GM12875 (cell line): ENCODE measurements at regions not wholly inside any gene's neighbourhood (a gene's known extent, or its start where the extent isn't known, plus 50 kb on each side); places are given as distances from the start of the nearest gene placed in this dataset.

Experiments
- H3K4me3 ChIP-seq: one replicate; pipeline ENCODE4 v1.5.1; 2011; ENCODE audit warnings: low read depth, low read length, control low read depth
- CTCF ChIP-seq: IDR thresholded peaks from 2 replicates; pipeline ENCODE4 v1.5.1; 2011; ENCODE audit warnings: low read depth, mild to moderate bottlenecking, control low read depth, inconsistent platforms, low read length, moderate library complexity, borderline replicate concordance; ENCODE audit not compliant: insufficient read depth

- no peak for TF ChIP-seq CTCF
- H3K4me3 ChIP-seq, result no peak overlapping the region
Observed at GRCh38 chr9:118521261-118521660, 817.1 kb downstream of the TLR4 start.

GRCh38 chr9:118522093-118523028 lies 818.2 kb downstream of the TLR4 start:
- H3K4me3 ChIP-seq, result no peak overlapping the region
- peak; percentile 77 for TF ChIP-seq CTCF

- TF ChIP-seq CTCF, result no peak
- H3K4me3 ChIP-seq, result no peak overlapping the region
Observed at GRCh38 chr9:118527261-118527660, 823.1 kb downstream of the TLR4 start.

GRCh38 chr9:118529210-118529609 lies 825.0 kb downstream of the TLR4 start:
- no peak overlapping the region for H3K4me3 ChIP-seq
- no peak for TF ChIP-seq CTCF

GRCh38 chr9:118529624-118530214 lies 825.5 kb downstream of the TLR4 start:
- TF ChIP-seq CTCF, result no peak
- no peak overlapping the region for H3K4me3 ChIP-seq

- TF ChIP-seq CTCF, result no peak
Observed at GRCh38 chr9:118532592-118532991, 828.4 kb downstream of the TLR4 start.

GRCh38 chr9:118533101-118533500 lies 828.9 kb downstream of the TLR4 start:
- no peak overlapping the region for H3K4me3 ChIP-seq
- no peak for TF ChIP-seq CTCF

More at GRCh38 chr9:118532592-118532991, 828.4 kb downstream of the TLR4 start:
- no peak overlapping the region for H3K4me3 ChIP-seq
